DND-41 (cell line): ENCODE measurements at regions not wholly inside any gene's neighbourhood (a gene's known extent, or its start where the extent isn't known, plus 50 kb on each side); places are given as distances from the start of the nearest gene placed in this dataset.

ENCODE experiments used
- ATAC-seq: fragments of 200-7000 bp; cut with Tn5 transposase; 3 replicates; pipeline ENCODE4 v1.9.1; 2021; ENCODE audit warnings: low read depth; ENCODE audit not compliant: insufficient read depth
- DNase-seq: peaks from one replicate; pipeline ENCODE4 v3.0.0-alpha.2; 2020
- H2AFZ ChIP-seq: 2 replicates; pipeline ENCODE4 v1.6.0; 2012; ENCODE audit warnings: low read depth, low read length
- H3K27ac ChIP-seq: 2 replicates; pipeline ENCODE4 v1.5.1; 2012; ENCODE audit warnings: low read length, inconsistent platforms
- H3K27me3 ChIP-seq: fragments of 200-600 bp; sonication (generic); 2 replicates; pipeline ENCODE4 v1.6.0; 2012; ENCODE audit warnings: low read length, mild to moderate bottlenecking, inconsistent platforms; ENCODE audit not compliant: insufficient read depth, poor library complexity
- H3K36me3 ChIP-seq: 2 replicates; pipeline ENCODE4 v1.5.1; 2012; ENCODE audit warnings: low read length, inconsistent platforms; ENCODE audit not compliant: insufficient read depth
- H3K4me1 ChIP-seq: 2 replicates; pipeline ENCODE4 v1.5.1; 2012; ENCODE audit warnings: mild to moderate bottlenecking, low read length; ENCODE audit not compliant: insufficient read depth
- H3K4me2 ChIP-seq: 2 replicates; pipeline ENCODE4 v1.6.0; 2012; ENCODE audit warnings: mild to moderate bottlenecking, moderate library complexity, low read length, inconsistent platforms; ENCODE audit not compliant: insufficient read depth
- H3K4me3 ChIP-seq, 2 experiments: fragments of 200-600 bp in 1 of 2; shearing (Covaris generic) in 1 of 2; 2 replicates each; pipeline ENCODE4 v1.5.1; 2012 to 2016; ENCODE audit warnings: inconsistent platforms in 2 of 2, low read length in 2 of 2, mild to moderate bottlenecking in 2 of 2, low read depth in 1 of 2, moderate library complexity in 1 of 2
- H3K79me2 ChIP-seq: 2 replicates; pipeline ENCODE4 v1.6.0; 2012; ENCODE audit warnings: low read length, inconsistent platforms; ENCODE audit not compliant: insufficient read depth
- H3K9ac ChIP-seq: 2 replicates; pipeline ENCODE4 v1.6.0; 2012; ENCODE audit warnings: low read depth, mild to moderate bottlenecking, inconsistent platforms, low read length, moderate library complexity
- H3K9me3 ChIP-seq: 2 replicates; pipeline ENCODE4 v1.5.1; 2012; ENCODE audit warnings: low read length, moderate library complexity, mild to moderate bottlenecking, inconsistent platforms; ENCODE audit not compliant: insufficient read depth, severe bottlenecking
- H4K20me1 ChIP-seq: 2 replicates; pipeline ENCODE4 v1.6.0; 2012; ENCODE audit warnings: low read length; ENCODE audit not compliant: insufficient read depth
- CTCF ChIP-seq: IDR thresholded peaks from 2 replicates; pipeline ENCODE4 v1.5.1; 2012; ENCODE audit warnings: borderline replicate concordance, low read length, moderate library complexity, mild to moderate bottlenecking; ENCODE audit not compliant: poor library complexity, severe bottlenecking; ENCODE audit errors: extremely low read depth
- EZH2 ChIP-seq: IDR thresholded peaks from 3 replicates; pipeline ENCODE4 v1.6.1; 2012; ENCODE audit warnings: borderline replicate concordance, low read depth, mild to moderate bottlenecking, moderate library complexity, low read length, inconsistent platforms; ENCODE audit not compliant: severe bottlenecking

- no peaks in the 10 kb centered on the region for H4K20me1 ChIP-seq
- H3K4me3 ChIP-seq, result no peak overlapping the region
- DNase-seq (no peak), ATAC-seq (no peak)
- H3K4me1 ChIP-seq, result no peaks in the 10 kb centered on the region
- H3K36me3 ChIP-seq, result no peaks in the 10 kb centered on the region
- H3K79me2 ChIP-seq, result no peaks in the 10 kb centered on the region
- no peak overlapping the region for H3K9ac ChIP-seq
- no peak overlapping the region for H2AFZ ChIP-seq
- no peak overlapping the region for H3K27ac ChIP-seq
- TF ChIP-seq EZH2 (no peak), CTCF (no peak)
- H3K4me2 ChIP-seq, result no peak overlapping the region
- no peaks in the 10 kb centered on the region for H3K9me3 ChIP-seq
- no peaks in the 10 kb centered on the region for H3K27me3 ChIP-seq
Observed at GRCh38 chr1:29821605-29822004, 585.3 kb downstream of the PTPRU start.

- Histone ChIP-seq H3K4me1 (no peaks in the 10 kb centered on the region), H2AFZ (no peak overlapping the region), H3K27me3 (no peaks in the 10 kb centered on the region), H3K4me3 (no peak overlapping the region), H3K79me2 (no peaks in the 10 kb centered on the region), H3K27ac (no peak overlapping the region), H3K4me2 (no peak overlapping the region), H3K9me3 (no peaks in the 10 kb centered on the region), H3K36me3 (no peaks in the 10 kb centered on the region), H3K9ac (no peak overlapping the region), H4K20me1 (no peaks in the 10 kb centered on the region)
- DNase-seq, result no peak
- no peak for ATAC-seq
- TF ChIP-seq CTCF (no peak), EZH2 (no peak)
Observed at GRCh38 chr1:29820401-29820800, 584.1 kb downstream of the PTPRU start.

GRCh38 chr1:29812408-29813135, 576.2 kb downstream of the PTPRU start:
- no peaks in the 10 kb centered on the region for H4K20me1 ChIP-seq
- H3K27ac ChIP-seq, result no peak overlapping the region
- H3K27me3 ChIP-seq, result no peaks in the 10 kb centered on the region
- H3K4me3 ChIP-seq, result no peak overlapping the region
- H2AFZ ChIP-seq, result no peak overlapping the region
- H3K36me3 ChIP-seq, result no peaks in the 10 kb centered on the region
- H3K79me2 ChIP-seq, result no peaks in the 10 kb centered on the region
- DNase-seq, result no peak
- H3K9ac ChIP-seq, result no peak overlapping the region
- TF ChIP-seq EZH2, result no peak
- no peak for TF ChIP-seq CTCF
- no peaks in the 10 kb centered on the region for H3K4me1 ChIP-seq
- ATAC-seq, result no peak
- H3K4me2 ChIP-seq, result no peak overlapping the region
- no peaks in the 10 kb centered on the region for H3K9me3 ChIP-seq
